PC-9 (cell line): ENCODE measurements at regions not wholly inside any gene's neighbourhood (a gene's known extent, or its start where the extent isn't known, plus 50 kb on each side); places are given as distances from the start of the nearest gene placed in this dataset.

Experiments
- BruUV-seq: library from RNA; stranded (reverse); fragments of 400-500 nt; replicated peaks from 2 replicates; lab custom pipeline; 2021; lab: Mats Ljungman, UMichigan
- CTCF ChIA-PET: fragments of 300-600 bp; sonication (Branson Sonifier 250); formaldehyde crosslinking; loops from one replicate; lab custom pipeline; 2022; ENCODE audit warnings: antibody characterized with exemption; lab: Charles Lee
- POLR2A ChIA-PET: fragments of 300-600 bp; sonication (Branson Sonifier 250); formaldehyde crosslinking; loops from one replicate; lab custom pipeline; 2022; ENCODE audit warnings: antibody characterized with exemption; ENCODE audit not compliant: unreplicated experiment; lab: Charles Lee
- DNase-seq, 2 experiments: peaks; one replicate each; pipeline versions ENCODE4 v3.0.0 to v3.0.0-alpha.2; 2015 to 2022; ENCODE audit warnings: mixed read lengths in 1 of 2
- H2AFZ ChIP-seq: fragments of 200-600 bp; sonication (generic); 2 replicates; pipeline ENCODE4 v1.8.1; 2017; ENCODE audit warnings: antibody characterized with exemption
- H3F3A ChIP-seq: fragments of 200-600 bp; sonication (generic); 2 replicates; pipeline ENCODE4 v1.8.1; 2017; ENCODE audit warnings: antibody characterized with exemption, mild to moderate bottlenecking, low read depth; ENCODE audit not compliant: insufficient read depth
- H3K27ac ChIP-seq: fragments of 200-600 bp; sonication (generic); 2 replicates; pipeline ENCODE4 v1.6.1; 2016; ENCODE audit warnings: mixed run types
- H3K27me3 ChIP-seq: fragments of 200-600 bp; sonication (generic); 2 replicates; pipeline ENCODE4 v1.6.1; 2016; ENCODE audit warnings: low read depth, mixed run types; ENCODE audit not compliant: insufficient read depth
- H3K36me3 ChIP-seq: fragments of 200-600 bp; sonication (generic); 2 replicates; pipeline ENCODE4 v1.6.1; 2016; ENCODE audit warnings: low read depth, mixed run types
- H3K4me1 ChIP-seq: fragments of 200-600 bp; sonication (generic); replicated peaks from 2 replicates; pipeline ENCODE4 v1.6.1; 2016; ENCODE audit warnings: mixed run types; ENCODE audit not compliant: insufficient read depth
- H3K4me2 ChIP-seq: fragments of 200-600 bp; sonication (generic); 2 replicates; pipeline ENCODE4 v1.6.1; 2017; ENCODE audit warnings: mixed run types
- H3K4me3 ChIP-seq: fragments of 200-600 bp; sonication (generic); 2 replicates; pipeline ENCODE4 v1.6.1; 2016; ENCODE audit warnings: mixed run types
- H3K79me2 ChIP-seq: fragments of 200-600 bp; sonication (generic); 2 replicates; pipeline ENCODE4 v1.6.1; 2017; ENCODE audit warnings: low read depth, mixed run types
- H3K9me2 ChIP-seq: fragments of 200-600 bp; sonication (generic); 2 replicates; pipeline ENCODE4 v1.8.1; 2017; ENCODE audit warnings: mild to moderate bottlenecking; ENCODE audit not compliant: insufficient read depth
- H3K9me3 ChIP-seq: fragments of 200-600 bp; sonication (generic); 2 replicates; pipeline ENCODE4 v1.8.1; 2016; ENCODE audit warnings: low read depth; ENCODE audit not compliant: insufficient read depth
- H4K20me1 ChIP-seq: fragments of 200-600 bp; sonication (generic); 2 replicates; pipeline ENCODE4 v1.8.1; 2017; ENCODE audit not compliant: insufficient read depth
- EZH2 ChIP-seq: fragments of 200-600 bp; sonication (generic); IDR thresholded peaks from 2 replicates; pipeline ENCODE4 v1.8.0; 2017; ENCODE audit warnings: antibody characterized with exemption, low read depth
- intact Hi-C: fragments of 100-400 bp; cut with micrococcal nuclease; formaldehyde crosslinking; loops from one replicate; pipeline ENCODE4 v1.10.0; 2022; ENCODE audit not compliant: unreplicated experiment
- TF ChIP-seq, protein P1 (sequence below): fragments of 200-600 bp; sonication (generic); conservative IDR thresholded peaks from 2 replicates; pipeline ENCODE4 v1.6.1; 2017; ENCODE audit warnings: mixed run types, antibody characterized with exemption, mild to moderate bottlenecking, moderate library complexity

DNA sequence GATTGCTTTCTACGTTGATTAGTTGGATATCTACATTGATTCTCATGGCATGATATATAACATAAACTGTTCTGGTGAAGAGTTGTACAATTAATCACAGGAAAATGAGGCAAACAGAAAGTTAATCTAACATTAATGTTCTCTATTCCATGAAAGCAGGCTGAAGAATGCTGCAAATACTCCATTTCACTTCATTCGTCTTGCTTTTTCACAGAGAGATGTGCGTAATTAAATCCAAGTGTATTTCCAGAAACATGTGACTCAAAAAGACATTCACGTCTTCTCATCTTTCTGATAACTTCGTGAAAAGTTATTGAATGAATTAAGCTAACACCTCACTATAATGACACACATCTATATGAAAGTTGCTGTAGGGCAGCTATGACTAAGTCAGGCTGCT lies 1471.5 kb downstream of the DPP10 start:
- POLR2A ChIA-PET, result no interaction called here
- intact Hi-C loops, result no loop called here
- H2AFZ ChIP-seq, result no peak overlapping the region

DNA sequence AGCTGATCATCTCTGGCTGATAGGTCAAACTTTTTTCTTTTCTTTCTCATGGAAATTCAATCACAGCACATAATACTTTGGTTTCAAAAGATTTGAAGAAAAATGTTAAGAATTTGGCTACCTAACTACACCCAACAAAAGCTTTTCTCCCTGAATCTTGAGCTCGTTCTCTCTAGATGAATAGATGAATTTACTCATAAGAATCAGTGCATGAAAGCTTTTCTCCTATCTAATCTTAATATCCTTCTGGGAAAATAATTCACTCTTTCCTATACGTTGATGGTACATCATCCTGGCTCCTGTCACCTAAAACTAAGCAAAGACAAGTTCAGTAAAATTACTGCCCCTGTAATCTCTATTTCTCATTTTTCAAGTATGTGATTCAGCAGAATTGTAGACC lies 1479.1 kb downstream of the DPP10 start:
- ChIA-PET POLR2A (no interaction called here), CTCF (no interaction called here)
- Histone ChIP-seq H3F3A (no peaks in the 10 kb centered on the region), H2AFZ (no peak overlapping the region), H3K27ac (no peak overlapping the region), H3K4me1 (no peaks in the 10 kb centered on the region), H3K9me3 (no peaks in the 10 kb centered on the region), H3K27me3 (peaks cover 2% of the 10 kb centered on the region; the same call in 1 of the 2 replicates), H3K4me3 (no peak overlapping the region), H3K79me2 (no peaks in the 10 kb centered on the region), H3K4me2 (no peak overlapping the region), H4K20me1 (no peaks in the 10 kb centered on the region), H3K9me2 (no peaks in the 10 kb centered on the region), H3K36me3 (no peaks in the 10 kb centered on the region)
- DNase-seq, result no peak
- TF ChIP-seq, protein P1, sequence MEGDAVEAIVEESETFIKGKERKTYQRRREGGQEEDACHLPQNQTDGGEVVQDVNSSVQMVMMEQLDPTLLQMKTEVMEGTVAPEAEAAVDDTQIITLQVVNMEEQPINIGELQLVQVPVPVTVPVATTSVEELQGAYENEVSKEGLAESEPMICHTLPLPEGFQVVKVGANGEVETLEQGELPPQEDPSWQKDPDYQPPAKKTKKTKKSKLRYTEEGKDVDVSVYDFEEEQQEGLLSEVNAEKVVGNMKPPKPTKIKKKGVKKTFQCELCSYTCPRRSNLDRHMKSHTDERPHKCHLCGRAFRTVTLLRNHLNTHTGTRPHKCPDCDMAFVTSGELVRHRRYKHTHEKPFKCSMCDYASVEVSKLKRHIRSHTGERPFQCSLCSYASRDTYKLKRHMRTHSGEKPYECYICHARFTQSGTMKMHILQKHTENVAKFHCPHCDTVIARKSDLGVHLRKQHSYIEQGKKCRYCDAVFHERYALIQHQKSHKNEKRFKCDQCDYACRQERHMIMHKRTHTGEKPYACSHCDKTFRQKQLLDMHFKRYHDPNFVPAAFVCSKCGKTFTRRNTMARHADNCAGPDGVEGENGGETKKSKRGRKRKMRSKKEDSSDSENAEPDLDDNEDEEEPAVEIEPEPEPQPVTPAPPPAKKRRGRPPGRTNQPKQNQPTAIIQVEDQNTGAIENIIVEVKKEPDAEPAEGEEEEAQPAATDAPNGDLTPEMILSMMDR, result no peak
- TF ChIP-seq EZH2, result no peak
- intact Hi-C loops, result no loop called here
- no TSS peak for BruUV-seq

More for the DNA sequence above, 1471.5 kb downstream of the DPP10 start:
- DNase-seq, result no peak
- Histone ChIP-seq H3K79me2 (no peaks in the 10 kb centered on the region), H3K4me1 (no peaks in the 10 kb centered on the region), H3F3A (no peaks in the 10 kb centered on the region), H4K20me1 (no peaks in the 10 kb centered on the region), H3K36me3 (no peaks in the 10 kb centered on the region), H3K4me3 (no peak overlapping the region), H3K27ac (no peak overlapping the region), H3K4me2 (no peak overlapping the region), H3K9me3 (no peaks in the 10 kb centered on the region), H3K27me3 (peaks cover 3% of the 10 kb centered on the region), H3K9me2 (no peaks in the 10 kb centered on the region)
- BruUV-seq, result no TSS peak
- TF ChIP-seq EZH2, result no peak
- TF ChIP-seq, protein P1, result no peak
- CTCF ChIA-PET, result no interaction called here

DNA sequence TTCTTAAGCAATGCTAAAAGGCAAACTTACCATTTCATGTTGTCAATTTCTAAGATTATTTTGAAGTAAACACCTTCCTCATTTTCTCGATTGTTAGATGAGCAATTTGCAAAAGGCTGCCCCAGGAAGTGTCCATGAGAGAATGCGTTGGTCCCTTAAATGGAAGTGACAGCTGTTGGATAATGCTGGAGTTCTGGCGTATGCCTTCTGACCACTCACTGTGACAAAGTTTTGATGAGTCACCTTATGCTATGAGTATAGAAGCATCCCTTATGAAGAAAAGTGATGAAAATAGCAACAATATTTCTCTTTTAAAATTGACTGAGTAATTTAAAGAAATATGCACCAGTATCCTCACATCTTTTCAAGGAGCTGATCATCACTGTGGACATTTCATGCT lies 1497.5 kb downstream of the DPP10 start:
- no peak for DNase-seq
- Histone ChIP-seq H3K4me2 (no peak overlapping the region), H3K9me2 (no peaks in the 10 kb centered on the region), H3K27me3 (no peaks in the 10 kb centered on the region), H3K4me1 (no peaks in the 10 kb centered on the region), H3K27ac (no peak overlapping the region), H3F3A (no peaks in the 10 kb centered on the region), H3K36me3 (no peaks in the 10 kb centered on the region), H3K79me2 (no peaks in the 10 kb centered on the region), H3K4me3 (no peak overlapping the region), H4K20me1 (no peaks in the 10 kb centered on the region), H3K9me3 (no peaks in the 10 kb centered on the region), H2AFZ (no peak overlapping the region)
- ChIA-PET CTCF (no interaction called here), POLR2A (no interaction called here)
- intact Hi-C loops, result no loop called here
- no TSS peak for BruUV-seq
- TF ChIP-seq, protein P1, result no peak
- TF ChIP-seq EZH2, result no peak
